ENCODE measurements at regions not wholly inside any gene's neighbourhood (a gene's known extent, or its start where the extent isn't known, plus 50 kb on each side); places are given as distances from the start of the nearest gene placed in this dataset.
"Not testable (repeated sequence)": the region's sequence is repeated elsewhere in the genome, so short reads cannot be mapped to it uniquely, and the experiment has no call there.

- TF ChIP-seq CTCF (conservative IDR thresholded peaks at IDR 0.05) = no peak
- Mint-ChIP-seq H3K27ac (no peak overlapping the region), H3K27me3 (ENCODE audit: insufficient read depth) (no peaks in the 10 kb centered on the region), H3K36me3 (ENCODE audit: low read depth) (no peaks in the 10 kb centered on the region), H3K9me3 (peaks cover 90% of the 10 kb centered on the region), H3K4me3 (no peak overlapping the region), H3K4me1 (no peaks in the 10 kb centered on the region)
- Histone ChIP-seq H3K9me3 (ENCODE audit: control insufficient read depth, low read length) (peaks cover 35% of the 10 kb centered on the region), H3K4me3 (ENCODE audit: low read length) (no peak overlapping the region), H3K27me3 (ENCODE audit: control insufficient read depth, insufficient read depth, low read length, poor library complexity, severe bottlenecking) (no peaks in the 10 kb centered on the region), H3K4me1 (ENCODE audit: control insufficient read depth, insufficient read depth, low read length) (no peaks in the 10 kb centered on the region), H3K36me3 (ENCODE audit: control insufficient read depth, insufficient read depth, low read length) (no peaks in the 10 kb centered on the region), H3K9ac (ENCODE audit: extremely low read depth, low read length, poor library complexity, severe bottlenecking) (no peak overlapping the region), H3K27ac (ENCODE audit: low read depth, low read length) (no peak overlapping the region)
- DNase-seq = no peak
- WGBS, 2 experiments (ENCODE audit: insufficient coverage in 1 of 2, insufficient read length in 1 of 2) = 77 to 80% methylated on average over 4 of the region's 4 CpGs
These were observed 387.3 kb downstream of the FAM72C start for GRCh38 chr1:143584508-143584907.

- DNase-seq = no peak
- Mint-ChIP-seq H3K27me3 (ENCODE audit: insufficient read depth) (no peaks in the 10 kb centered on the region), H3K9me3 (peaks cover 89% of the 10 kb centered on the region), H3K4me1 (no peaks in the 10 kb centered on the region), H3K27ac (no peak overlapping the region), H3K36me3 (ENCODE audit: low read depth) (no peaks in the 10 kb centered on the region), H3K4me3 (no peak overlapping the region)
- peaks cover 3% of the 10 kb centered on the region for H3K9me3 ChIP-seq (ENCODE audit: control insufficient read depth, low read length)
- H3K27me3 ChIP-seq (ENCODE audit: control insufficient read depth, insufficient read depth, low read length, poor library complexity, severe bottlenecking) = no peaks in the 10 kb centered on the region
- no peaks in the 10 kb centered on the region for H3K4me1 ChIP-seq (ENCODE audit: control insufficient read depth, insufficient read depth, low read length)
- H3K36me3 ChIP-seq (ENCODE audit: control insufficient read depth, insufficient read depth, low read length) = no peaks in the 10 kb centered on the region
- TF ChIP-seq CTCF (conservative IDR thresholded peaks at IDR 0.05) = no peak
- H3K9ac ChIP-seq (ENCODE audit: extremely low read depth, low read length, poor library complexity, severe bottlenecking) = no peak overlapping the region
- no peak overlapping the region for H3K4me3 ChIP-seq (ENCODE audit: low read length)
- WGBS, 2 experiments (ENCODE audit: insufficient coverage in 1 of 2, insufficient read length in 1 of 2) = 86 to 90% methylated on average over 16 to 33 of the region's 33 CpGs
- no peak overlapping the region for H3K27ac ChIP-seq (ENCODE audit: low read depth, low read length)
These were observed 396.8 kb downstream of the FAM72C start for GRCh38 chr1:143574891-143575520.

GRCh38 chr1:143572661-143573060 lies 399.1 kb downstream of the FAM72C start:
- H3K9me3 ChIP-seq (ENCODE audit: control insufficient read depth, low read length) = peaks cover 23% of the 10 kb centered on the region

GRCh38 chr1:143563761-143564160 lies 408.0 kb downstream of the FAM72C start:
- H3K9me3 Mint-ChIP-seq = peaks cover 51% of the 10 kb centered on the region
- not testable (repeated sequence) for H3K4me1 Mint-ChIP-seq; H3K9ac ChIP-seq (ENCODE audit: extremely low read depth, low read length, poor library complexity, severe bottlenecking); H3K27me3 ChIP-seq (ENCODE audit: control insufficient read depth, insufficient read depth, low read length, poor library complexity, severe bottlenecking); H3K36me3 ChIP-seq (ENCODE audit: control insufficient read depth, insufficient read depth, low read length); H3K4me3 Mint-ChIP-seq; H3K27ac ChIP-seq (ENCODE audit: low read depth, low read length); H3K4me1 ChIP-seq (ENCODE audit: control insufficient read depth, insufficient read depth, low read length); DNase-seq; H3K27ac Mint-ChIP-seq; H3K27me3 Mint-ChIP-seq (ENCODE audit: insufficient read depth); H3K36me3 Mint-ChIP-seq (ENCODE audit: low read depth); H3K4me3 ChIP-seq (ENCODE audit: low read length)
- H3K9me3 ChIP-seq (ENCODE audit: control insufficient read depth, low read length) = peaks cover 17% of the 10 kb centered on the region
- WGBS, 2 experiments (ENCODE audit: insufficient coverage in 1 of 2, insufficient read length in 1 of 2) = 40 to 73% methylated on average over 5 to 20 of the region's 20 CpGs

More at GRCh38 chr1:143572661-143573060, 399.1 kb downstream of the FAM72C start:
- DNase-seq; H3K4me3 ChIP-seq (ENCODE audit: low read length); H3K27me3 Mint-ChIP-seq (ENCODE audit: insufficient read depth); H3K36me3 Mint-ChIP-seq (ENCODE audit: low read depth); H3K36me3 ChIP-seq (ENCODE audit: control insufficient read depth, insufficient read depth, low read length); H3K4me1 ChIP-seq (ENCODE audit: control insufficient read depth, insufficient read depth, low read length); H3K27ac Mint-ChIP-seq; H3K27me3 ChIP-seq (ENCODE audit: control insufficient read depth, insufficient read depth, low read length, poor library complexity, severe bottlenecking); H3K4me1 Mint-ChIP-seq; H3K27ac ChIP-seq (ENCODE audit: low read depth, low read length); H3K9ac ChIP-seq (ENCODE audit: extremely low read depth, low read length, poor library complexity, severe bottlenecking); H3K4me3 Mint-ChIP-seq: not testable (repeated sequence)
- H3K9me3 Mint-ChIP-seq = peaks cover 90% of the 10 kb centered on the region
- 70 to 75% methylated on average over 2 to 5 of the region's 5 CpGs for WGBS, 2 experiments (ENCODE audit: insufficient coverage in 1 of 2, insufficient read length in 1 of 2)
